ENCODE measurements at regions not wholly inside any gene's neighbourhood (a gene's known extent, or its start where the extent isn't known, plus 50 kb on each side); places are given as distances from the start of the nearest gene placed in this dataset.
A peak's percentile ranks its signal among the peaks of the same experiment; 100 is the strongest.

- no peak for DNase-seq
These were observed 242.2 kb upstream of the ZPLD1 start for GRCh38 chr3:102192575-102192974.

DNA sequence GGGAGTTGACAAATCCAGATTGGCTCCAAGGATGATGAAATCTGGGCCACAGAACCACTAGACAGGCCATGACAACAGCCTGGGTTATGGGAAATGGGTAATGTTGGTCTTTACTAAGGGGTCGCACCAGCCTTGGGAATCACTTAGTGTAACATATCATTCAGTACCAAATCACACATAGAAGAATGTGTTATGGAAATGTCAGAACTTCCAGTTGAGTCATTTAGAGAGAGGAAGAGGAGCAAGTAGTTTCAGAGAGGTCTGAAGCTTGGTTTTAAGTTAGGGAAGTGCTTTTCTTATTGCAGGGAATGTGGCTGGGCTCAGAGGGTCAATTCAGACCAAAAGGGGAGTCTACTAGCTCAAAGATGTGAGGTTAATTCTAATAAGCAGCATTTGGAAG is 241.6 kb upstream of the ZPLD1 start:
- no peak for DNase-seq

DNA sequence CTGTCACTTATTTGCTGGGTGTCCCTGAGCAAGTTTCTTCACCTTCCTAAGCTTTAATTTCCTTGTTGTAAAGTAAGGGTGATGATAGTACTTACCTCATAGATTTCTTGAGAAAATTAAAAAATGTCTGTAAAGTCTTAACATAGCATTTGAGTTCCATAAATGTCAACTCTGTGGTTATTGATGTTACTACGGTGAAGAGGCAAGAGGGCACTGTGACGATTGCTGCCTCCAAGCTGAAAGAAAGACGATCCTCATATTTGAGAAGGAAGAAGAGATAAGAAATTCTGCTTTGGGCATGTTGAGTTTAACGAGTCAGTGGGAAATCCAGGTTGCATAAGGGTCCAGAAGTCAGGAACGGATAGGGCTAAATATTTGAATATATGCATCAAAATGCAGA is 240.8 kb upstream of the ZPLD1 start:
- DNase-seq = no peak

DNA sequence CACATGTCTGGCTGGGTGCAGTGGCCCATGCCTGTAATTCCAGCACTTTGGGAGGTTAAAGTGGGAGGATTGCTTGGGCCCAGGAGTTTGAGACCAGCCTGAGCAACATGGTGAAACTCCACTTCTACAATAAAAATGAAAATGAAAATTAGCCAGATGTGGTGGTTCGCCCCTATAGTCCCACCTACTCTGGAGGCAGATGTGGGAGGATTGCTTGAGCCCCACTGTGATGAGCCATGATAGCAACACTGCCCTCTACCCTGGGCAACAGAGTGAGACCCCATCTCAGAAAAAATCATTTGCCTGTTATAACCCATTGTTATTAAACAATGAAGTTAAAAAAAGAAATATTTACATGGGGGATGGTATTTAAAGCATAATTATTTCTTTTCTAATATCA is 240.1 kb upstream of the ZPLD1 start:
- DNase-seq = no peak

DNA sequence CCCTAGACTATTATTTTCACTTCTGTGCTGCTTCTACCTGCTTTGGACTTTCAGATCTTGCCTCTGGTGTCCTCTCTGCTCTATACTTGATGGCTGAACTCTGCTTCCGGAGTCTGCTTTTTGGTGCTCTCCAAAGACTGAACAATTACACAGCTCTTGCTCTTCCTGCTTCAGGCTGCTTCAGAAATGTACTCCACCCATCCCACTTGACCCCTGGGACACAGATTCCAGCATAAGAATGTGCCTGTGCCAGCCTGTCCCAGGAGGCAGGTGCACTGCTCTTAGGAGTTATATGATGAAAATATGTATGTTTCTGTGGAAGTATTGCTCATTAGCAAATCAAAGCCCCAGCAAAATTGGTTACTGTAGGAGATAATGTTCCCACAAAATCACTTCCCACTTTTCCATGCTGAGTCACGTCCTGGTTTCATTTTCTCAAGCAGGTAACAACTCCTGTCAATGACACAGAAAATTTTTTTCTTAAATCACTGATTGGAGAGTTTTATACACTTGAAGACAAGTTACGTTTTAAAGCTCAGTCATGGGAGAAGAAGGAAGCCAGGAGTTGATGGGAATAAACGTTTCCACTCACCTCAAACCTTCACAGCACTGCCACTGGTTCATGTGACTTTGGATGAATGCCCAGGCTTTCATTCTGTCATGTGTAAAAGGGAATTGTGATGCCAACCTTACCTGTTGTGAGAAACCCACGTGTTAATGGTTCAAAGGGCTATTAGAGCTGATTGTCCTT is 239.4 kb upstream of the ZPLD1 start:
- DNase-seq = no peak

GRCh38 chr3:102200126-102200525 is 234.7 kb upstream of the ZPLD1 start:
- DNase-seq = no peak

DNA sequence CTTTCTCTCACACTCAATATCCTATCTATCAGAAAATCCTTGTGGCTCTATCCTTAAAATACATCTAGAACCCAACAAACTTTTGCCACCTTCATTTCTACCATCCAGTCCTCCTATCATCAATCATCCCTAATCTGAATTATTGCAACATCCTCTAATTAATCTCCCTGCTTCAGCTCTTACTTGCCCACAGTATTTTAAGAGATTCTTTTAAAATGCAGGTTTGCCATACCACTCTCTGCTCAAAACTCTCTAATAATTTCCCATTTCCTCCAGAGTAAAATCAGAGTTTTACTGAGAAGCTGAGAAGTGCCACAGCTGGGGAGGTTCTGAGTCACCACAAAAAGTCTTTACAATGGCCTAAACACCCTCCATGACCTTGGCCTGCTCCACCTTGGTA is 234.3 kb upstream of the ZPLD1 start:
- DNase-seq = no peak

DNA sequence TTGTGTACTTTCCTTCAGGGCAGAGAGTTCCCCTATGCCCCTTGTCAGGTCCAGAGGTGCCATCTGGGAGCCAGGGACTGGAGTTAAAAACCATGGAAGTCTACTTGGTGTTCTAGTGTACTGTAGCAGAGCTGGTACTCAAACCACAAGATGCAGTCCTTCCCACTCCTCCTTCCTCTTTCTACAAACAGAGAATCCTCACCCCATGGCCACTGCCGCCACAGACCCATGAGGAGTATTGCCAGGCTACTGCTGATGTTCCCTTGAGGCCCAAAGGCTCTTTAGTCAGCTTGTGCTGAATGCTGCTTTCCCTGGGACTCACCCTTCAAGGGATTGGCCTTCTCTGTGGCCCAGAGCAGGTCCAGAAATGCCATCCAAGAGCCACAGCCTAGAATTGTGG is 229.2 kb upstream of the ZPLD1 start:
- DNase-seq = no peak

DNA sequence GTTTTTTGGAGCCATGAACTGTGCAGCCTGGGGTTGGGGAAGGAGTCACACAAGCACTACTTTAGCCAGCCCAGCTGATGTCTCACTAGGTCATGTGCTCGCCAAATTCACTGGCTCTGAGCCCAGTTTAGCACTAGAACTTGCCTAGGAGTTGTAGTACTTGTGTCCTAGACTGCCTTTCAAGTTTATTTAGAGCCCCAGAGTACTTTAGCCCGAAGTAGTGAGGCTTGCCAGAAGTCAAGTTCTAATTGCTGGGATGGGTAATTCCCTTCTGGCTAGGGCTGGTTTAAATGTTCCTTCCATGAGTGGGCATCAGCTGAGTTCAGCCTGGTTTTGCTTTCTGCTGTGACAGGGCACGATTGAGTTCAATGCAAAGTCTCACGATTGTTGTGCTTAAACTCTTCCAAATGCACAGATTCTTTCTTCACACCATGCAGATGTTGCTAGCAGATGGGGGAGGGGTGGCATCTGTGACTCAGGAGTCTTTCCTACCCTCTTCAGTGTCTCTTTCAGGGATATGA is 228.2 kb upstream of the ZPLD1 start:
- DNase-seq = peak in 1 of 2 donors; percentile 18

GRCh38 chr3:102207151-102207571 is 227.7 kb upstream of the ZPLD1 start:
- DNase-seq = no peak

DNA sequence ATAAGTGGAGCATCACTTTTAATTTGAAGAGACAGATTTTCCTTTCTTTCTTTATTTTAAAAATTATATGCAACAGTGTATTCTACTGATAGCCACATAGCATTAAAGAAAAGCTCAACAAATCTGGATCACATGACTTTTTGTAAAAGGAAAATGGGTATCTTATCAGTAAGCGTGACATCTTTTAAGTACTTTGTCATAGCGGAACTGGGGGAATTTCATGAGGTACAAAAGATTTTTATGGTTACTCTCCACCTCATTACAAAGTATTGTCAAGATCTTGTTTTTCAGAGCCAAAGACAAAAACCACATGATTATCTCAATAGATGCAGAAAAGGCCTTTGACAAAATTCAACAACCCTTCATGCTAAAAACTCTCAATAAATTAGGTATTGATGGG is 219.6 kb upstream of the ZPLD1 start:
- no peak for DNase-seq

DNA sequence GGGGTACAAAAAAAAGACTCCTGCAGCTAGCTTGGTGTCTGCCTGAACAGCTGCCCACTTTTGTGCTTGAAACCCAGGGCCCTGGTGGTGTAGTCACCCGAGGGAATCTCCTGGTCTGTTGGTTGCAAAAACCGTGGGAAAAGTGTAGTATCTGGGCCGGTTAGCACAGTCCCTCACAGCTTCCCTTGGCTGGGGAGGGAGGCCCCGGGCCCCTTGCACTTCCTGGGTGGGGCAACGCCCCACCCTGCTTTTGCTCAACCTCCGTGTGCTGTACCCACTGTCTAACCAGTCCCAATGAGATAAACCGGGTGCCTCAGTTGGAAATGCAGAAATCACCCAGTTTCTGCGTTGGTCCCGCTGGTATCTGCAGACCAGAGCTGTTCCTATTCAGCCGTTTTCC is 211.7 kb upstream of the ZPLD1 start:
- DNase-seq = no peak

- DNase-seq = peak in 1 of 2 donors; percentile 39
These were observed 210.6 kb upstream of the ZPLD1 start for GRCh38 chr3:102224171-102224570.

DNA sequence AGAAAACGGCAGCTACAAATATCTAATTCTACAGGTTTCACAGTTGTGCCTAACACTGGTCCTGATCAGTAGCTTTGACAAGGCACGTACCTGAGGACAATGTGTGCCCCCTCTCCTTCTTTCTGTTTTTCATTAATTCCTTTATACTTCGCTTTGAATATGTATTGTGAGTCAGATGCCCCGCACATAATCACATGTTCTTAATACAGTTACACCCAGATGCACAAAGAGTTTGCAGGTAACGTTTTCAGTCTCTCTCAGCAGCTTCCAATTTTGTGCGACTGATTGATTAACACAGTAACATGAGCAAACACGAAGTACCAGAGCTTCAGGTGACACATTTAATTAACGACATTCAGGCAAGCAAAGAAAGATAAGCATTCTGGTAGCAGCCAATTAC is 209.8 kb upstream of the ZPLD1 start:
- DNase-seq = no peak

GRCh38 chr3:102225407-102226132 is 209.2 kb upstream of the ZPLD1 start:
- DNase-seq = peak in 1 of 2 donors; percentile 75

GRCh38 chr3:102226463-102226862 is 208.4 kb upstream of the ZPLD1 start:
- no peak for DNase-seq

DNA sequence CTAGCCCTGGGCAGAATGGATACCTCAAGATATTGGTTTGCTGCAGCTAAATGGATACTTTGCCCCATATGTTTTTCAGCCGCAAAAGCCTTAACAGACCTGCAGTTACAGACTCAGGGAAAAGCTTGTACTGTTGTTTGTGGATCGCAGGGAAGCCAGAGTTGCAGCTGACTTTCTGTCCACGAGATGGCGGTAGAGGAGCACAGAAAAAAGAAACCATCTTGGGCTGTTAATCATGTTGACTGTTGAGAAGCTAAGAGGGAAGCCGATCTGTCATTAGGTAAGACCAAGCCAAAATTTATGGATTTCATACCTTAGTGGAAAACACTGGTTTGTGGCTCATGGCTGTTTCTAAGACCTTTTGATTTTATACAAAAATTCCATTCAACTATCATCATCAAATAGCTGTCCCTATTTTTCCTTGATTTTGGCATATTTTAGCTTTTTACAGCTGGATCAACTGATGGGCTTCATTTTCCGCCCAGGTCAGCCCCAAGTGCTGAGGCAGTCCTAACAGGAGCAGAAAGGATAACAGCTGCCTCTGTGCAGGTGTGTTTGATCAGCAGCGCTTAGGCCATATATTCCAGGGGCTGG is 205.7 kb upstream of the ZPLD1 start:
- peak; percentile 19 to 70 for DNase-seq

DNA sequence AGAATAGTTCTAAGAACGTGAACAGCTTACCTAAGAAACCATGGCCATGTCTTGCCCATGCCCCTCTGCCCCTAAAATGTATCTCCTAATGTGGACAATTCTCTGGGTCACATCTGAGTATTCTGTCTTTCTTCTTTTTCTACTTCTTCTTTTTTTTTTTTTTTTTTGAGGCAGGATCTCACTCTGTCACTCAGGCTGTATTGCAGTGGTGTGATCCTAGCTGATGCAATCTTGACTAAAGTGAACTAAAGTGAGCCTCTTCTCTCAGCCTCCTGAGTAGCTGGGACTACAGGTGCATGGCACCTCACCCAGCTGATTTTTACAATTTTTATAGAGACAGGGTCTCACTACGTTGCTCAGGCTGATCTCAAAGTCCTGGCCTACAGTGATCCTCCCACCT is 204.8 kb upstream of the ZPLD1 start:
- DNase-seq = peak in 1 of 2 donors; percentile 20

GRCh38 chr3:102233881-102234280 is 200.9 kb upstream of the ZPLD1 start:
- DNase-seq = no peak

DNA sequence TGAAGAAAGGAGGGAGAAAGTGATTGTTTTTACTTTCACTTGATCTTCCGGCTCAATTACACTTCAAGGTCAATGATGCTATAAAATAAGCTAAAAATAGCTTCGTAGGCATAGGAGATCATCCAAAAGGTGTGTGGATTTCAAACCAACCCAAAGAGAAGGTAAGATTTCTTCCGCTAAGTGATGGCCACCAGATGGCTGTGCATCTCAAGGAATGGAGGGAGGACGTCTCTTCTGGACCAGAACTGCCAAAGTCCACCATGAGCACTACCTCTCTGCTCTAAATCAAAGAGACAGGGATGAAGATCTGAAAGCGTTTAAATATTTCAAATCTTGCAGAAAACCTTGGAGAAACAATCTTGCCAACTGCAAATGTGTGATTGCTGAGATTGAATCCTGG is 199.1 kb upstream of the ZPLD1 start:
- no peak for DNase-seq

- no peak for DNase-seq
These were observed 197.6 kb upstream of the ZPLD1 start for GRCh38 chr3:102237181-102237580.

- DNase-seq = no peak
These were observed 197.0 kb upstream of the ZPLD1 start for GRCh38 chr3:102237838-102238237.

DNA sequence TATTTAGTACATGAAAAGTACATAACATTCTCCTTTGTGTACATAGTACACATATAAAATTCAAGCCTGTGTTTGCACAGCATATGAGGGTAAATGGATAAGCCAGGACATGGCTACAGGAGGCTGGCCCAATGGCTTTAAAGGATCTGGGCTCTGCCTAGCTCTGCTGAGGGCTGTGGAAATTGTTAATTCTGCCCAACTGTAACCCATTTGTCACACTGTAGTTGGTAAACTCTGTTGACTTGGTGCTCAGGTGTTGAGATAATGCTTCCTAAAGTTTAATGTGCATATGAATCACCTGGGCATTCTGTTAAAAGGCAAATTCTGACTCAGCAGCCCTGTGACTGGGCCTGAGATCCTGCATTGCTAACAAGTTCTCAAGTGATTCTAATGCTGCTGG is 196.5 kb upstream of the ZPLD1 start:
- no peak for DNase-seq

DNA sequence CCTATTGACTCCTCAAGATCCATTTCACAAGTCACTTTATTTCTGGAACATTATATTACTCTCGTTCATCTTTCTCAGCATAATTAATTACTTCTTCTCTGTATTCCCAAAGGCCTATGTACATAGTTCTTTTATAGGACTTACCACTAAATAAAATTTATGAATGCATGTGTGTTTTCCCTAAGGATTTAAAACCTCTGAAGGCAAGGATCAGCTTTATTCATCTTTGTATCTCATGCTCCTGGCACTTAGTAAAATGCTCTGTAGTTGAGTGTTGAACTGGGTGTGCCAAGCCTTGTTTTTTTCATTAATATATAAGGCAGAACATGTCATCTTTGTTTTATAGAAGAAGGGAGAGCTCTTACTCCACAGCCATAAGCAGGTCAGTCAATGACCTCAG is 194.1 kb upstream of the ZPLD1 start:
- no peak for DNase-seq

All from bone marrow (tissue), 2 donors.